PC-3 (cell line): ENCODE measurements at regions not wholly inside any gene's neighbourhood (a gene's known extent, or its start where the extent isn't known, plus 50 kb on each side); places are given as distances from the start of the nearest gene placed in this dataset.
"Not testable (repeated sequence)": the region's sequence is repeated elsewhere in the genome, so short reads cannot be mapped to it uniquely, and the experiment has no call there.

ENCODE experiments used
- CTCF ChIP-seq: fragments of 300-600 bp; sonication (generic); conservative IDR thresholded peaks from 2 replicates; pipeline ENCODE4 v1.5.1; 2017; ENCODE audit warnings: antibody characterized with exemption, low read depth, mild to moderate bottlenecking, low read length
- EZH2 ChIP-seq: fragments of 300-600 bp; sonication (generic); IDR thresholded peaks from one replicate; pipeline ENCODE4 v1.6.1; 2017; ENCODE audit warnings: antibody characterized with exemption, mild to moderate bottlenecking, low read length; ENCODE audit not compliant: unreplicated experiment
- EZH2phosphoT487 ChIP-seq: fragments of 300-600 bp; sonication (generic); IDR thresholded peaks from 2 replicates; pipeline ENCODE4 v1.6.1; 2018; ENCODE audit warnings: mild to moderate bottlenecking, antibody characterized with exemption, low read length, borderline replicate concordance

GRCh38 chr21:9657779-9658178 is 863.6 kb upstream of the TPTE start:
- TF ChIP-seq CTCF, EZH2phosphoT487, EZH2: not testable (repeated sequence)
